T-cell (primary cell): ENCODE measurements at regions not wholly inside any gene's neighbourhood (a gene's known extent, or its start where the extent isn't known, plus 50 kb on each side); places are given as distances from the start of the nearest gene placed in this dataset.

Experiments
- ATAC-seq, 4 experiments: fragments of 200-7000 bp in 3 of 4; fragments of 150-1000 bp in 1 of 4; cut with Tn5 transposase; replicated peaks in 1 of 4; 1 replicate in 3 of 4; 2 replicates in 1 of 4; pipeline ENCODE4 v1.10.0; 2021; ENCODE audit warnings: moderate library complexity in 3 of 4, mild to moderate bottlenecking in 2 of 4, moderate number of reproducible peaks in 1 of 4
- CTCF ChIA-PET, 2 donors: fragments of 300-600 bp; sonication (Branson Sonifier 250); formaldehyde crosslinking; loops; one replicate each; lab custom pipeline; 2022; ENCODE audit warnings: antibody characterized with exemption in 2 of 2; lab: Charles Lee
- POLR2A ChIA-PET, 2 donors: fragments of 300-600 bp; sonication (Branson Sonifier 250); formaldehyde crosslinking; loops; one replicate each; lab custom pipeline; 2022; ENCODE audit warnings: antibody characterized with exemption in 2 of 2; lab: Charles Lee
- DNase-seq, 35 experiments: peaks; one replicate each; pipeline versions ENCODE4 v3.0.0 to v3.0.0-alpha.2; 2013 to 2023
- H3K27ac ChIP-seq: one replicate; pipeline ENCODE4 v1.5.1; 2013; ENCODE audit warnings: low read length
- H3K27me3 ChIP-seq, 2 experiments: replicated peaks in 1 of 2; 1 replicate in 1 of 2; 2 replicates in 1 of 2; pipeline versions ENCODE4 v1.6.1 to v1.7.0; 2013; ENCODE audit warnings: low read length in 1 of 2, mixed read lengths in 1 of 2; ENCODE audit not compliant: control insufficient read depth in 2 of 2, insufficient read depth in 2 of 2; ENCODE audit errors: extremely low read depth in 1 of 2
- H3K36me3 ChIP-seq, 2 donors: 1 replicate in 1 of 2; 2 replicates in 1 of 2; pipeline versions ENCODE4 v1.6.1 to v1.7.0; 2013; ENCODE audit warnings: low read length in 1 of 2; ENCODE audit not compliant: control insufficient read depth in 2 of 2, insufficient read depth in 1 of 2; ENCODE audit errors: extremely low read depth in 1 of 2
- H3K4me1 ChIP-seq, 2 experiments: 1 replicate in 1 of 2; 2 replicates in 1 of 2; pipeline versions ENCODE4 v1.6.1 to v1.7.0; 2013; ENCODE audit warnings: low read length in 2 of 2, mixed read lengths in 1 of 2; ENCODE audit not compliant: insufficient read depth in 2 of 2, control insufficient read depth in 1 of 2; ENCODE audit errors: extremely low read depth in 1 of 2
- H3K4me3 ChIP-seq, 2 donors: 1 replicate in 1 of 2; 2 replicates in 1 of 2; pipeline versions ENCODE4 v1.5.1 to v1.7.0; 2013; ENCODE audit warnings: mild to moderate bottlenecking in 2 of 2, low read length in 1 of 2, moderate library complexity in 1 of 2; ENCODE audit not compliant: control insufficient read depth in 1 of 2; ENCODE audit errors: extremely low read depth in 1 of 2
- H3K9me3 ChIP-seq: 2 replicates; pipeline ENCODE4 v1.7.0; 2013
- H3K27ac Mint-ChIP-seq, 2 donors: one replicate each; pipeline ENCODE4 v1.8.0; 2020 to 2021; ENCODE audit warnings: mild to moderate bottlenecking in 2 of 2, mixed read lengths in 2 of 2
- H3K27me3 Mint-ChIP-seq, 2 donors: one replicate each; pipeline ENCODE4 v1.8.0; 2021 to 2022; ENCODE audit warnings: mixed read lengths in 2 of 2
- H3K36me3 Mint-ChIP-seq: one replicate; pipeline ENCODE4 v1.8.0; 2021; ENCODE audit warnings: mixed read lengths
- H3K4me1 Mint-ChIP-seq, 3 donors: one replicate each; pipeline ENCODE4 v1.8.0; 2020 to 2022; ENCODE audit warnings: mixed read lengths in 3 of 3, mild to moderate bottlenecking in 1 of 3
- H3K4me3 Mint-ChIP-seq, 3 donors: one replicate each; pipeline ENCODE4 v1.8.0; 2020 to 2022; ENCODE audit warnings: mild to moderate bottlenecking in 3 of 3, mixed read lengths in 3 of 3, moderate library complexity in 3 of 3
- H3K9me3 Mint-ChIP-seq, 3 donors: one replicate each; pipeline ENCODE4 v1.8.0; 2020 to 2022; ENCODE audit warnings: mixed read lengths in 3 of 3
- WGBS: methylation state at CpG from one replicate; pipeline ENCODE4 v1.1.5; 2013; ENCODE audit warnings: missing lambda C conversion rate; ENCODE audit not compliant: insufficient coverage; 5-methylcytosine and 5-hydroxymethylcytosine counted together

DNA sequence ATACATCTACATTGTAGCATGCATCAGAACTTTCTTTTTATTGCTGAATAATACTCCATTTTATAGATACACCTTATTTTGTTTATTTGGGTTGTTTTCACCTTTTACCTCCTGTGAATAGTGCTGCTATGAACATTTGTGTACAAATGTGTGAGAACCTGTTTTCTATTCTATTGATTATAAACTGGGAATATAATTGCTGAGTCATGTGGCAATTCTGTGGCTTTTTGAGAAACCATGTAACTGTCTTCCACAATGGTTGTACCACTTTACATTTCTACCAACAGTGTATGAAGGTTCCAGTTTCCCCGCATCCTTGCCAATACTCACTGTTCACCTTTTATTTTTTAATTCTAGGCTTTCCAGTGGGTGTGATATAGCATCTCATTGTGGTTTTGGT is 138.6 kb upstream of the MBL2 start:
- Histone ChIP-seq H3K9me3 (no peaks in the 10 kb centered on the region), H3K36me3 (no peaks in the 10 kb centered on the region), H3K4me3 (no peak overlapping the region), H3K27ac (no peak overlapping the region), H3K27me3 (no peaks in the 10 kb centered on the region), H3K4me1 (no peaks in the 10 kb centered on the region)
- no CpG with 5 or more reads among the region's 1 CpG for WGBS
- ATAC-seq (no peak), DNase-seq (no peak)
- Mint-ChIP-seq H3K4me1 (no peaks in the 10 kb centered on the region), H3K36me3 (no peaks in the 10 kb centered on the region), H3K27ac (no peak overlapping the region), H3K27me3 (no peaks in the 10 kb centered on the region), H3K4me3 (no peak overlapping the region), H3K9me3 (peaks cover 0 to 4% (median 3%) of the 10 kb centered on the region in 3 donors)
- POLR2A ChIA-PET: no interaction called here
- CTCF ChIA-PET: no interaction called here

GRCh38 chr10:52908478-52908877 is 135.9 kb upstream of the MBL2 start:
- Mint-ChIP-seq H3K27me3 (no peaks in the 10 kb centered on the region), H3K36me3 (no peaks in the 10 kb centered on the region), H3K9me3 (peaks cover 0 to 4% (median 3%) of the 10 kb centered on the region in 3 donors), H3K4me1 (no peaks in the 10 kb centered on the region), H3K4me3 (no peak overlapping the region), H3K27ac (no peak overlapping the region)
- ChIA-PET POLR2A (no interaction called here), CTCF (no interaction called here)
- DNase-seq: no peak
- ATAC-seq: no peak
- H3K27ac ChIP-seq: no peak overlapping the region
- H3K36me3 ChIP-seq: no peaks in the 10 kb centered on the region
- H3K27me3 ChIP-seq: no peaks in the 10 kb centered on the region
- no CpG with 5 or more reads among the region's 5 CpGs for WGBS
- H3K4me1 ChIP-seq: no peaks in the 10 kb centered on the region
- no peaks in the 10 kb centered on the region for H3K9me3 ChIP-seq
- no peak overlapping the region for H3K4me3 ChIP-seq

- H3K4me3 Mint-ChIP-seq: no peak overlapping the region
- 50% methylated on average over 1 of the region's 1 CpG for WGBS
- CTCF ChIA-PET: interaction anchor here in 1 of 2 donors (0.6 kb wide), 1 partner anchor 254 kb away, joined by 3 read pairs; no protein-coding TSS in a partner anchor
- H3K4me1 Mint-ChIP-seq: no peaks in the 10 kb centered on the region
- peaks cover 0 to 4% (median 3%) of the 10 kb centered on the region in 3 donors for H3K9me3 Mint-ChIP-seq
- ATAC-seq (no peak), DNase-seq (no peak)
- POLR2A ChIA-PET: no interaction called here
- Histone ChIP-seq H3K4me1 (no peaks in the 10 kb centered on the region), H3K36me3 (no peaks in the 10 kb centered on the region), H3K27ac (no peak overlapping the region), H3K9me3 (no peaks in the 10 kb centered on the region), H3K4me3 (no peak overlapping the region), H3K27me3 (no peaks in the 10 kb centered on the region)
- H3K36me3 Mint-ChIP-seq: no peaks in the 10 kb centered on the region
- no peaks in the 10 kb centered on the region for H3K27me3 Mint-ChIP-seq
- no peak overlapping the region for H3K27ac Mint-ChIP-seq
Measured at GRCh38 chr10:52906046-52906445, 133.5 kb upstream of the MBL2 start.

GRCh38 chr10:52903397-52903938 is 130.9 kb upstream of the MBL2 start:
- Histone ChIP-seq H3K27ac (no peak overlapping the region), H3K36me3 (no peaks in the 10 kb centered on the region), H3K27me3 (no peaks in the 10 kb centered on the region), H3K4me1 (no peaks in the 10 kb centered on the region), H3K4me3 (no peak overlapping the region), H3K9me3 (no peaks in the 10 kb centered on the region)
- WGBS: 80% methylated on average over 2 of the region's 3 CpGs
- H3K27ac Mint-ChIP-seq: no peak overlapping the region
- CTCF ChIA-PET: no interaction called here
- ATAC-seq: no peak
- no peaks in the 10 kb centered on the region for H3K27me3 Mint-ChIP-seq
- H3K4me1 Mint-ChIP-seq: no peaks in the 10 kb centered on the region
- H3K9me3 Mint-ChIP-seq: peaks cover 0 to 4% (median 3%) of the 10 kb centered on the region in 3 donors
- H3K36me3 Mint-ChIP-seq: no peaks in the 10 kb centered on the region
- no peak for DNase-seq
- no peak overlapping the region for H3K4me3 Mint-ChIP-seq
- POLR2A ChIA-PET: no interaction called here

DNA sequence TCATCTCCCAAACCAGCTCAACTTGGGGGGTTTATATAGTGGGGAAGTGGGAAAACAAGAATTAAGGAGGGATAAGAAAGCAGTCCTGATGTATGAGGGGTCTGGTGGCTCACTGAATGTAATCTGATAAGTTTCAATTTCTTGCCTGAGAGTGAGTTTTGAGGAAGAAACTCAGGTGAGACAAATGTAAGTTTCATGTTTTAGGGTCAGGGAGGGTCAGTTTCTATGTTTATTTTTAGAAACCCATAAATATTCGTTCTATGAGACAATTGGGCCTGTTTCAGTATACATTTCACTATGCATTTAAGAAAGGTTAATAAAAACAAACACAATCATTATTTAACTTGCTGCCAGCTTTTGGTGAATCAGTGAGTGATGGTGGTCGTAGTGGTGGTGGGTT is 128.0 kb upstream of the MBL2 start:
- ATAC-seq (no peak), DNase-seq (no peak)
- Histone ChIP-seq H3K9me3 (no peaks in the 10 kb centered on the region), H3K4me1 (no peaks in the 10 kb centered on the region), H3K36me3 (no peaks in the 10 kb centered on the region), H3K4me3 (no peak overlapping the region), H3K27me3 (no peaks in the 10 kb centered on the region), H3K27ac (no peak overlapping the region)
- Mint-ChIP-seq H3K4me3 (no peak overlapping the region), H3K36me3 (no peaks in the 10 kb centered on the region), H3K9me3 (peaks cover 0 to 2% (median 0%) of the 10 kb centered on the region in 3 donors), H3K27ac (no peak overlapping the region), H3K4me1 (no peaks in the 10 kb centered on the region), H3K27me3 (no peaks in the 10 kb centered on the region)
- ChIA-PET CTCF (no interaction called here), POLR2A (interaction anchor here in 1 of 2 donors (0.7 kb wide), 1 partner anchor 61 kb away, joined by 3 read pairs; no protein-coding TSS in a partner anchor)
- WGBS: no CpG with 5 or more reads among the region's 2 CpGs

DNA sequence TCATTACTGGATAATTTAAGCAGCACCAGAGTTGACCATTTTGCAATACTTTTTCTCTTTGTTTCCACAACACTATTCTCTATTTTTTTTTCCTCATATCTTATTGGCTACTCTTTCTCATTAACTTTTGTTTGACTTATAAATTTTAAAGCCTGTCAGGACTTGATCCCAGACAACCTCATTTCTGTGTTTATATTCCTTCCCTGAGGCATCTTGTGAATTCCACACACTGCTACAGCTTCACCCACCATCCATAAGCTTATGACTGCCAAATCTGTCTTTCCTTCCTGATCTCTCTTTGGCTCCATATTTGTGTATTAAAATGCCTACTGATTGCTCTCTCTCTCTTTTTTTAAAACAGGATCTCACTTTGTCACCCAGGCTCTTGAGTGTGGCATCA is 124.6 kb upstream of the MBL2 start:
- Mint-ChIP-seq H3K4me3 (no peak overlapping the region), H3K36me3 (no peaks in the 10 kb centered on the region), H3K9me3 (peaks cover 0 to 6% (median 0%) of the 10 kb centered on the region in 3 donors), H3K27ac (no peak overlapping the region), H3K27me3 (no peaks in the 10 kb centered on the region), H3K4me1 (no peaks in the 10 kb centered on the region)
- ChIA-PET CTCF (no interaction called here), POLR2A (no interaction called here)
- Histone ChIP-seq H3K27ac (no peak overlapping the region), H3K4me1 (no peaks in the 10 kb centered on the region), H3K27me3 (no peaks in the 10 kb centered on the region), H3K9me3 (no peaks in the 10 kb centered on the region), H3K4me3 (no peak overlapping the region), H3K36me3 (no peaks in the 10 kb centered on the region)
- DNase-seq (no peak), ATAC-seq (no peak)

- DNase-seq (no peak), ATAC-seq (no peak)
- no peaks in the 10 kb centered on the region for H3K4me1 Mint-ChIP-seq
- ChIA-PET POLR2A (no interaction called here), CTCF (no interaction called here)
- Histone ChIP-seq H3K36me3 (no peaks in the 10 kb centered on the region), H3K9me3 (no peaks in the 10 kb centered on the region), H3K4me1 (no peaks in the 10 kb centered on the region), H3K27me3 (no peaks in the 10 kb centered on the region), H3K4me3 (no peak overlapping the region), H3K27ac (no peak overlapping the region)
- H3K27ac Mint-ChIP-seq: no peak overlapping the region
- H3K4me3 Mint-ChIP-seq: no peak overlapping the region
- H3K27me3 Mint-ChIP-seq: no peaks in the 10 kb centered on the region
- H3K9me3 Mint-ChIP-seq: peaks cover 0 to 6% (median 3%) of the 10 kb centered on the region in 3 donors
- no peaks in the 10 kb centered on the region for H3K36me3 Mint-ChIP-seq
Measured at GRCh38 chr10:52895059-52895458, 122.5 kb upstream of the MBL2 start.
